ENCODE measurements at regions not wholly inside any gene's neighbourhood (a gene's known extent, or its start where the extent isn't known, plus 50 kb on each side); places are given as distances from the start of the nearest gene placed in this dataset.
A peak's percentile ranks its signal among the peaks of the same experiment; 100 is the strongest.
"Not testable (repeated sequence)": the region's sequence is repeated elsewhere in the genome, so short reads cannot be mapped to it uniquely, and the experiment has no call there.

DNA sequence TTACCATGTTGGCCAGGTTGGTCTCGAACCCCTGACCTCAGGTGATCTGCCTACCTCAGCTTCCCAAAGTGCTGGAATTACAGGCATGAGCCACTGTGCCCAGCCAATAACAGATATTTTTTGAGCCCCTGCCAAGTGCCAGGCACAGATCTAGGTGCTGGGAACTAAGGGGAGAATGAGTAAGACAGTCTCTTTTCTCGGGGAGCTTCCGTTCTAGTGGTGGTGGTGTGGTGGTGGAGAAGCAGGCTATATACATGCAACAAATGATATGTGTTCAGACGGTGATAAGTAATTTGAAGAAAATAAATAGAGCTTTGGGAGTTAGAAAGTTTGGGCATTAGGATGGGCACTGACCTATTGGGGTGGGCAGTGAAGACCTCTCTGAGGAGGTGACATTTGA, 76.7 kb upstream of the VKORC1L1 start:
- POLR2A ChIA-PET (ENCODE audit: low non-redundant PET): no interaction called here
- H3K27ac ChIP-seq: no peak overlapping the region
- TF ChIP-seq, protein P1, sequence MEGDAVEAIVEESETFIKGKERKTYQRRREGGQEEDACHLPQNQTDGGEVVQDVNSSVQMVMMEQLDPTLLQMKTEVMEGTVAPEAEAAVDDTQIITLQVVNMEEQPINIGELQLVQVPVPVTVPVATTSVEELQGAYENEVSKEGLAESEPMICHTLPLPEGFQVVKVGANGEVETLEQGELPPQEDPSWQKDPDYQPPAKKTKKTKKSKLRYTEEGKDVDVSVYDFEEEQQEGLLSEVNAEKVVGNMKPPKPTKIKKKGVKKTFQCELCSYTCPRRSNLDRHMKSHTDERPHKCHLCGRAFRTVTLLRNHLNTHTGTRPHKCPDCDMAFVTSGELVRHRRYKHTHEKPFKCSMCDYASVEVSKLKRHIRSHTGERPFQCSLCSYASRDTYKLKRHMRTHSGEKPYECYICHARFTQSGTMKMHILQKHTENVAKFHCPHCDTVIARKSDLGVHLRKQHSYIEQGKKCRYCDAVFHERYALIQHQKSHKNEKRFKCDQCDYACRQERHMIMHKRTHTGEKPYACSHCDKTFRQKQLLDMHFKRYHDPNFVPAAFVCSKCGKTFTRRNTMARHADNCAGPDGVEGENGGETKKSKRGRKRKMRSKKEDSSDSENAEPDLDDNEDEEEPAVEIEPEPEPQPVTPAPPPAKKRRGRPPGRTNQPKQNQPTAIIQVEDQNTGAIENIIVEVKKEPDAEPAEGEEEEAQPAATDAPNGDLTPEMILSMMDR (conservative IDR thresholded peaks at IDR 0.05; ENCODE audit: low read depth): no peak
- CTCF ChIA-PET: no interaction called here
- DNase-seq (ENCODE audit: low spot score): no peak

DNA sequence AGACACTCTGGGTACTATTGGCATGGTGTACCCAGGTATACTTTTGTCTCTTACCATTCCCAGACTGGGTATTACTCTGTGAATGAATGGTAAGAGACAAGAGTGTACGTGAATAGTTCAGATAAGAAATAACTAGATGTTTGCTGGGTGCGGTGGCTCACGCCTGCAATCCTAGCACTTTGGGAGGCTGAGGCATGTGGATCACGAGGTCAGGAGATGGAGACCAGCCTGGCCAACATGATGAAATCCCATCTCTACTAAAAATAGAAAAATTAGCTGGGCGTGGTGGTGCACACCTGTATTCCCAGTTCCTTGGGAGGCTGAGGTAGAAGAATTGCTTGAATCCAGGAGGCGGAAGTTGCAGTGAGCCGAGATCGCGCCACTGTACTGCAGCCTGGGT, 75.8 kb upstream of the VKORC1L1 start:
- POLR2A ChIA-PET (ENCODE audit: low non-redundant PET); DNase-seq (ENCODE audit: low spot score); H3K27ac ChIP-seq; CTCF ChIA-PET: not testable (repeated sequence)

DNA sequence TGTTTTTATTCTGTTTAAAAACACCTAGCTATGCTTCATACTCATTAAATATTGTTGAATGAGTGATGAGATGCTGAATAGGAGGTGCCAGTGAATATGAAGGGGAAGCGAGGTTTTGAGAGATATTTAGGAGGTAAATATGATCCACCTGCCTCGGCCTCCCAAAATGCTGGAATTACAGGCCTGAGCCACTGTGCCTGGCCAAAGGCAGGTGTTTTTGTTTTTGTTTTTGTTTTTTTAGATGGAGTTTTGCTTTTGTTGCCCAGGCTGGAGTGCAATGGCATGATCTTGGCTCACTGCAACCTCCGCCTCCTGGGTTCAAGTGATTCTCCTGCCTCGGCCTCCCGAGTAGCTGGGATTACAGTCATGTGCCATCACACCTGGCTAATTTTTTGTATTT, 75.3 kb upstream of the VKORC1L1 start:
- H3K27ac ChIP-seq; CTCF ChIA-PET; POLR2A ChIA-PET (ENCODE audit: low non-redundant PET); DNase-seq (ENCODE audit: low spot score): not testable (repeated sequence)

DNA sequence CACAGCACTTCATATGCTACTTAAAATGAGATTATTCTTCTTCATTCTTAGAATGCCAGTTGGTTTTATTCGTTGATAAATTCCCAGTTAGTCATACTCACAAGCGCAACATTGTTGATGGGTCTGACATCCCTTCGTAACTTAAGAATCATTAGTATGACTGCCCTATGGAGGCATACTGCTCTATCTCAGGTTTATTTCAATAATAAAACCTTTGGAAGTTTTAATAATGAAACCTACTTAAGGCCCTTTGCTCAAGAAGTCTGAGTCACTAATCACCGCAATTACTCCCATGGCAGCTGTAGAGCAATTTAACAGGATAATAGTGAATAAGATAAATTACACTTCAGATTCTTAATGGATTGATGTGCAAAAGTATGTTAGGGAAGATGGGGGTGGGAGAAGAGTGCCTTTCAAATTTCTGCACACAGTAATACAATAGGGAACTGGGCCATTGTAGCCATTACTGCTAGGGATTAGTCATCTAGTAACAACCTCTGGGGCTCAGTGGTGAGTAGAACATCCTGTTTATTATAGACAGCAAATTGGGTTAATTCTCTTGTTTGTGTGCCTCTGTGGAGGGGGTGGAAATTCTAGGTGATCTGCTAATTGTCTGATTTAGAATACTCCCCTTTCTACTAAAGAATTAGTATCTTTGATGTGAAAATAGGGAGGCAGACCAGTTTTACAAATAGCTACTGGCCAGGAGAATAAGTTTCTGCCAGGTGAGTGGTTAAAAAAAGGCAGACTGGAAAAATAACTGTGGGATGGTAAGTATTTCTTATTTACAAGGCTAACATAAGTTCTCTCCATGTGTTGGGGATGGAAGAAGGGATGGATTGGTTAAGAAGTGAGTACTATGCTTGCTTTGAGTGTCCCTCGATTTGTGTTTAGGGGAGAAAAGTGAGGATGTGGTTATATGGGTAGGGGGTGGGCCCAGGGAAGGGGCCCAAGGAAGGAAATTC, 74.5 kb upstream of the VKORC1L1 start:
- ChIA-PET CTCF (no interaction called here), POLR2A (ENCODE audit: low non-redundant PET) (no interaction called here)
- H3K27ac ChIP-seq: no peak overlapping the region
- TF ChIP-seq, protein P1 (conservative IDR thresholded peaks at IDR 0.05; ENCODE audit: low read depth): no peak
- DNase-seq (ENCODE audit: low spot score): peak; percentile 26

DNA sequence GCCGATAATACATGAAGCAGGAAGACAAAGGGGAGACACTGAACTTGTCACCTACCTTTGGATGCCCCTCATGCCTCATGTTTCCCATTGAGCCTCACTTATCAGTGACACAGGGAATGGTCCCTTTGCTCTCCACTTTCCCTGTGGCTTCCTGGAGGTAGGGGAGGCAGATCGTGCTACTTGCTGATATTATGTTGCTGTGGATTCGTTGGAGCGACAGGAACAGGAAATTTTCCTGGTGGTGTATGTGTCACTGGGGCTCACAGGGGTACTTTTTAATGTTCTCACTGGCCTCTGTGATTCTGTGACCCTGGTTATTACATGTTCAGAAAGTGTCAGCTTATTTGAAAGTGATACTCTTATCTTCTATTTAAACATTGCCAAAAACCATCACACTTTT, 72.7 kb upstream of the VKORC1L1 start:
- H3K27ac ChIP-seq; CTCF ChIA-PET; POLR2A ChIA-PET (ENCODE audit: low non-redundant PET); DNase-seq (ENCODE audit: low spot score): not testable (repeated sequence)

GRCh38 chr7:65800890-65801341, 72.0 kb upstream of the VKORC1L1 start:
- H3K27ac ChIP-seq: no peak overlapping the region
- TF ChIP-seq, protein P1 (conservative IDR thresholded peaks at IDR 0.05; ENCODE audit: low read depth): no peak
- POLR2A ChIA-PET (ENCODE audit: low non-redundant PET): no interaction called here
- no peak for DNase-seq (ENCODE audit: low spot score)
- CTCF ChIA-PET: no interaction called here

DNA sequence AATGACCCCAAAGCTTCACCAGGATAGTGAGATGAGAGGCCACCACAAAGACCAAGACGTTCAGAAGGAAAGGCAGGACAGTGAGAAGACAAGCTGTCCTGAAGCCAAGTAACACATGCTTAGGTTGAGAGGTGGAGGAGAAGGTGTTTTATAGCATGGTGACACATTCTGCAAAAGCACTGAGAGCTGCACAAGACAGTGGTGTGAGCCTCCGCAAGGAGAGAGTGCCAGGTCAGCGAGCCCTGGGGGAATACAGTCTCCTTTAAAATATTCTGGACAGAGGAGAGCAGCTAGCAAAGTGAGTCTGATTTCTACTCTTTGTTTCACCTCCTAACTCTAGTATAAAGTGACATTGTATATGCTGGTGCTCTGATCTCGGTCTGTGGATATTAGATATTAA, 68.0 kb upstream of the VKORC1L1 start:
- TF ChIP-seq, protein P1 (conservative IDR thresholded peaks at IDR 0.05; ENCODE audit: low read depth): no peak
- no peak overlapping the region for H3K27ac ChIP-seq
- no peak for DNase-seq (ENCODE audit: low spot score)
- ChIA-PET POLR2A (ENCODE audit: low non-redundant PET) (no interaction called here), CTCF (interaction anchor here (0.6 kb wide), 1 partner anchor 977 kb away, joined by 6 read pairs; no protein-coding TSS in a partner anchor)

DNA sequence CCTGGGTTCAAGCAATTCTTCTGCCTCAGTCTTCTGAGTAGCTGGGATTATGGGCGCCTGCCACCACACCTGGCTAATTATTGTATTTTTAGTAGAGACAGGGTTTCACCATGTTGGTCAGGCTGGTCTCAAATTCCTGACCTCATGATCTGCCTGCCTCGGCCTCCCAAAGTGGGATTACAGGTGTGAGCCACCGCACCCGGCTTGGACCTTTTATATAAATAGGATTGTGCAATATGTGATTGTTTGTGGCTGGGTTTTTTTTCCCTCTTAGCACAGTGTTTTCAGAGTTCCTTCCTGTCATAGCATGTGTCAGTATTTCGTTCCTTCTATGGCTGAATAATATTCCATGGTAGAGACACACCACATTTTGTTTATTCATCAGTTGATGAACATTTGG, 65.8 kb upstream of the VKORC1L1 start:
- CTCF ChIA-PET; POLR2A ChIA-PET (ENCODE audit: low non-redundant PET); DNase-seq (ENCODE audit: low spot score); H3K27ac ChIP-seq: not testable (repeated sequence)
